Retina (tissue), 1 donor: ENCODE measurements at regions not wholly inside any gene's neighbourhood (a gene's known extent, or its start where the extent isn't known, plus 50 kb on each side); places are given as distances from the start of the nearest gene placed in this dataset.

ENCODE experiments used
- DNase-seq: peaks from one replicate; pipeline ENCODE4 v3.0.0-alpha.2; 2016

GRCh38 chr2:143906850-143907249 is 613.1 kb downstream of the ZEB2 start:
- DNase-seq = no peak

- DNase-seq = no peak
Measured at GRCh38 chr2:143905587-143905986, 614.3 kb downstream of the ZEB2 start.

GRCh38 chr2:143903172-143903856 is 616.6 kb downstream of the ZEB2 start:
- DNase-seq = no peak

GRCh38 chr2:143901185-143901842 is 618.6 kb downstream of the ZEB2 start:
- no peak for DNase-seq

GRCh38 chr2:143899987-143900386 is 619.9 kb downstream of the ZEB2 start:
- no peak for DNase-seq

GRCh38 chr2:143893371-143893770 is 626.5 kb downstream of the ZEB2 start:
- DNase-seq = peak; percentile 18

GRCh38 chr2:143891879-143892308 is 628.0 kb downstream of the ZEB2 start:
- no peak for DNase-seq

GRCh38 chr2:143890798-143891197 is 629.1 kb downstream of the ZEB2 start:
- no peak for DNase-seq

- DNase-seq = no peak
Measured at GRCh38 chr2:143889216-143889615, 630.7 kb downstream of the ZEB2 start.

- no peak for DNase-seq
Measured at GRCh38 chr2:143885461-143885860, 634.5 kb downstream of the ZEB2 start.

GRCh38 chr2:143881246-143881645 is 638.7 kb downstream of the ZEB2 start:
- DNase-seq = no peak

GRCh38 chr2:143877876-143878530 is 641.9 kb downstream of the ZEB2 start:
- no peak for DNase-seq

- no peak for DNase-seq
Measured at GRCh38 chr2:143877056-143877455, 642.9 kb downstream of the ZEB2 start.

- no peak for DNase-seq
Measured at GRCh38 chr2:143875295-143876233, 644.4 kb downstream of the ZEB2 start.

GRCh38 chr2:143873886-143874285 is 646.0 kb downstream of the ZEB2 start:
- no peak for DNase-seq

- DNase-seq = no peak
Measured at GRCh38 chr2:143870696-143871095, 649.2 kb downstream of the ZEB2 start.

GRCh38 chr2:143856978-143857377 is 662.9 kb downstream of the ZEB2 start:
- DNase-seq = no peak

- DNase-seq = peak; percentile 52
Measured at GRCh38 chr2:143852759-143853158, 667.2 kb downstream of the ZEB2 start.

- DNase-seq = no peak
Measured at GRCh38 chr2:143850084-143850483, 669.8 kb downstream of the ZEB2 start.

- DNase-seq = no peak
Measured at GRCh38 chr2:143847257-143847656, 672.7 kb downstream of the ZEB2 start.

- peak; percentile 22 for DNase-seq
Measured at GRCh38 chr2:143844986-143845385, 674.9 kb downstream of the ZEB2 start.

GRCh38 chr2:143843686-143844085 is 676.2 kb downstream of the ZEB2 start:
- DNase-seq = peak; percentile 36

- DNase-seq = no peak
Measured at GRCh38 chr2:143842836-143843235, 677.1 kb downstream of the ZEB2 start.
